HepG2 (cell line): ENCODE measurements at regions not wholly inside any gene's neighbourhood (a gene's known extent, or its start where the extent isn't known, plus 50 kb on each side); places are given as distances from the start of the nearest gene placed in this dataset.
A peak's percentile ranks its signal among the peaks of the same experiment; 100 is the strongest.

ENCODE experiments used
- ATAC-seq: fragments of 200-7000 bp; cut with Tn5 transposase; 3 replicates; pipeline ENCODE4 v1.9.1; 2020; ENCODE audit warnings: mild to moderate bottlenecking, moderate library complexity
- BruUV-seq: library from RNA; stranded (reverse); fragments of 400-500 nt; replicated peaks from 2 replicates; lab custom pipeline; 2021; lab: Mats Ljungman, UMichigan
- CTCF ChIA-PET: fragments of 300-600 bp; formaldehyde crosslinking; extraction: SDS; loops from one replicate; lab custom pipeline; 2021; ENCODE audit warnings: low total read pairs, inconsistent platforms, low intra/inter-chr PET ratio; lab: Yijun Ruan, JAX
- POLR2A ChIA-PET: fragments of 350-600 bp; sonication (Branson Sonifier 250); formaldehyde crosslinking; loops from one replicate; lab custom pipeline; 2020; ENCODE audit warnings: antibody characterized with exemption, inconsistent platforms; lab: Yijun Ruan, JAX
- DNase-seq: peaks from one replicate; pipeline ENCODE4 v3.0.0-alpha.2; 2015; ENCODE audit warnings: low spot score
- FAIRE-seq: peaks from 3 replicates; lab custom pipeline; 2011; peaks lifted over from hg19 to GRCh38; lab: Jason Lieb, UNC
- H2AFZ ChIP-seq: one replicate; pipeline ENCODE4 v1.6.1; 2011; ENCODE audit warnings: low read length, inconsistent platforms
- H3K27ac ChIP-seq: fragments of 300-600 bp; 3 replicates; pipeline ENCODE4 v1.8.0; 2011; ENCODE audit warnings: mixed run types, mild to moderate bottlenecking, mixed read lengths, low read length, inconsistent platforms; ENCODE audit not compliant: insufficient read depth; ENCODE audit errors: extremely low read length
- H3K27me3 ChIP-seq, 2 experiments: fragments of 200-600 bp in 1 of 2; 2 replicates in 1 of 2; 3 replicates in 1 of 2; pipeline versions ENCODE4 v1.6.0 to v1.8.0; 2011; ENCODE audit warnings: low read length in 2 of 2, mild to moderate bottlenecking in 2 of 2, moderate library complexity in 2 of 2, inconsistent platforms in 1 of 2; ENCODE audit not compliant: insufficient read depth in 2 of 2, control insufficient read depth in 1 of 2
- H3K36me3 ChIP-seq, 2 experiments: fragments of 200-600 bp in 1 of 2; replicated peaks in 1 of 2; 2 replicates in 1 of 2; 3 replicates in 1 of 2; pipeline versions ENCODE4 v1.5.1 to v1.8.0; 2011; ENCODE audit warnings: low read length in 2 of 2, inconsistent platforms in 1 of 2; ENCODE audit not compliant: insufficient read depth in 2 of 2, control insufficient read depth in 1 of 2
- H3K4me1 ChIP-seq: 2 replicates; pipeline ENCODE4 v1.5.1; 2012; ENCODE audit warnings: low read length, inconsistent platforms; ENCODE audit not compliant: insufficient read depth
- H3K4me2 ChIP-seq: 2 replicates; pipeline ENCODE4 v1.6.0; 2011; ENCODE audit warnings: low read depth, low read length, inconsistent platforms
- H3K4me3 ChIP-seq, 3 experiments: fragments of 200-600 bp in 1 of 3; sonication (generic), shearing (Covaris generic) in 1 of 3; replicated peaks in 1 of 3; 2 replicates each; pipeline ENCODE4 v1.5.1; 2011 to 2016; ENCODE audit warnings: low read length in 3 of 3, inconsistent platforms in 2 of 3, low read depth in 2 of 3, mild to moderate bottlenecking in 2 of 3, control low read depth in 1 of 3, mixed read lengths in 1 of 3; ENCODE audit not compliant: insufficient read depth in 1 of 3
- H3K79me2 ChIP-seq: one replicate; pipeline ENCODE4 v1.6.1; 2011; ENCODE audit warnings: low read length, inconsistent platforms; ENCODE audit not compliant: insufficient read depth
- H3K9ac ChIP-seq: 2 replicates; pipeline ENCODE4 v1.6.0; 2011; ENCODE audit warnings: mild to moderate bottlenecking, low read depth, low read length, inconsistent platforms; ENCODE audit not compliant: insufficient read depth
- H3K9me3 ChIP-seq: 2 replicates; pipeline ENCODE4 v1.5.1; 2012; ENCODE audit warnings: mild to moderate bottlenecking, low read length
- H4K20me1 ChIP-seq: 2 replicates; pipeline ENCODE4 v1.6.0; 2011; ENCODE audit warnings: inconsistent platforms, mild to moderate bottlenecking, low read length, moderate library complexity; ENCODE audit not compliant: insufficient read depth
- GABPA ChIP-seq, 2 experiments: IDR thresholded peaks; 2 replicates each; pipeline ENCODE4 v1.6.1; 2011 to 2016; ENCODE audit warnings: low read depth in 2 of 2, low read length in 1 of 2, missing biosample characterization in 1 of 2, missing genetic modification characterization in 1 of 2
- JARID2 ChIP-seq: sonication (generic); formaldehyde crosslinking; IDR thresholded peaks from 2 replicates; pipeline ENCODE4 v1.8.1; 2023; ENCODE audit warnings: missing genetic modification reagents, inconsistent platforms; ENCODE audit not compliant: insufficient replicate concordance
- SP5 ChIP-seq: IDR thresholded peaks from 2 replicates; pipeline ENCODE4 v1.6.1; 2016; ENCODE audit warnings: low read depth, borderline replicate concordance
- THAP8 ChIP-seq: sonication (generic); formaldehyde crosslinking; IDR thresholded peaks from 2 replicates; pipeline ENCODE4 v1.5.1; 2020; ENCODE audit warnings: missing genetic modification reagents, mild to moderate bottlenecking, borderline replicate concordance
- TOPORS ChIP-seq: sonication (generic); formaldehyde crosslinking; IDR thresholded peaks from 2 replicates; pipeline ENCODE4 v1.8.0; 2023; ENCODE audit warnings: mild to moderate bottlenecking, missing genetic modification reagents
- ZBTB25 ChIP-seq: IDR thresholded peaks from 2 replicates; pipeline ENCODE4 v1.6.1; 2018; ENCODE audit warnings: missing genetic modification reagents
- ZNF331 ChIP-seq: sonication (generic); formaldehyde crosslinking; IDR thresholded peaks from 2 replicates; pipeline ENCODE4 v1.4.0; 2020; ENCODE audit warnings: missing genetic modification reagents
- ZNF773 ChIP-seq: sonication (generic); formaldehyde crosslinking; IDR thresholded peaks from 2 replicates; pipeline ENCODE4 v1.4.0; 2020; ENCODE audit warnings: missing genetic modification reagents, borderline replicate concordance
- WGBS: methylation state at CpG from one replicate; pipeline ENCODE4 v1.1.6; 2017; ENCODE audit warnings: low lambda C conversion rate; 5-methylcytosine and 5-hydroxymethylcytosine counted together
- in situ Hi-C: cut with HindIII; loops from 2 replicates; pipeline ENCODE4 v1.10.0; 2017; ENCODE audit warnings: low pct_unique_long_range_greater_than_20kb; ENCODE audit not compliant: extremely low pct_ligation_motif_present
- intact Hi-C: fragments of 100-400 bp; cut with micrococcal nuclease; formaldehyde crosslinking; loops from one replicate; pipeline ENCODE4 v1.10.0; 2022; ENCODE audit not compliant: unreplicated experiment

- Histone ChIP-seq H2AFZ (no peak overlapping the region), H3K79me2 (no peaks in the 10 kb centered on the region), H3K4me1 (no peaks in the 10 kb centered on the region), H3K9ac (no peak overlapping the region), H3K27me3 (peaks cover 0 to 38% of the 10 kb centered on the region in 2 experiments; a peak in 4 of 5 replicates), H3K9me3 (peaks cover 7% of the 10 kb centered on the region; the same call in 1 of the 2 replicates), H3K4me2 (no peak overlapping the region), H4K20me1 (no peaks in the 10 kb centered on the region), H3K36me3 (no peaks in the 10 kb centered on the region), H3K27ac (no peak overlapping the region), H3K4me3 (no peak overlapping the region)
- no peak for TF ChIP-seq SP5 (CRISPR knock-in tag)
- TF ChIP-seq ZNF331 (CRISPR knock-in tag), result peak; percentile 98
- no peak for TF ChIP-seq ZBTB25 (CRISPR knock-in tag)
- no peak for TF ChIP-seq JARID2 (CRISPR knock-in tag)
- no peak for TF ChIP-seq THAP8 (CRISPR knock-in tag)
- no peak for TF ChIP-seq GABPA (IDR thresholded peaks at IDR 0.05; ENCODE audit: low read depth, low read length)
- no peak for TF ChIP-seq GABPA (CRISPR knock-in tag; IDR thresholded peaks at IDR 0.05; ENCODE audit: low read depth)
- TF ChIP-seq ZNF773 (CRISPR knock-in tag), result no peak
- no peak for TF ChIP-seq TOPORS
- 0% methylated on average over 2 of the region's 2 CpGs for WGBS
- DNase-seq (no peak), ATAC-seq (no peak), FAIRE-seq (no peak)
- ChIA-PET POLR2A (interaction anchor here (1.0 kb wide), 1 partner anchor 17 kb away, joined by 3 read pairs; no protein-coding TSS in a partner anchor), CTCF (no interaction called here)
- no TSS peak for BruUV-seq
- in situ Hi-C loops, result no loop called here
- intact Hi-C loops, result no loop called here
These were observed 69.2 kb downstream of the FOXL1 start for GRCh38 chr16:86647561-86647960.
